ENCODE measurements at regions not wholly inside any gene's neighbourhood (a gene's known extent, or its start where the extent isn't known, plus 50 kb on each side); places are given as distances from the start of the nearest gene placed in this dataset.

DNA sequence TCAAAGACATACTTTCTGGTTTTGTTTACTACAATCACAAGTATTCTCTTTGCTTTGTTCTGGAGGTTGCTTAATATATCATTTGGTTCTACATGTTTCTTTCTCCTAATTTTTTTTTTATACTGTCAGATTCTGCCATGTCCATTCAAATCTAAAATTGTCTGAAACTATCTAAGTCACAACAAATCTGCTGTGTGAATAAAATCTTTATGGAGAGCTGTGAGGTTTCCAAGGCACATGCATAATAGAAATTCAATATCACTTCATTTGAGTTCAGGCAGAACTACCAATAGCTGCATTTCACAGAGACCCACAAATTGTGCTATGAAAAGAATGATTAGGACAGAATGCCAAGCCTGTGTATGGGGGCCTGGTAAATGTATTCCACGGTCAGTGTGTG lies 346.9 kb upstream of the ARRDC3 start:
- H3K9me2 ChIP-seq (ENCODE audit: insufficient read depth, low read length): no peaks in the 10 kb centered on the region
- H3K9me3 ChIP-seq (ENCODE audit: low read length): no peaks in the 10 kb centered on the region
- no peak overlapping the region for H3K27ac ChIP-seq (ENCODE audit: low read length)
- no peak overlapping the region for H3K9ac ChIP-seq (ENCODE audit: low read length)
- H3K27me3 ChIP-seq (ENCODE audit: insufficient read depth, low read depth, low read length): no peaks in the 10 kb centered on the region
- H2AFZ ChIP-seq (ENCODE audit: low read depth, low read length): no peak overlapping the region
- H3F3A ChIP-seq (ENCODE audit: insufficient read depth, low read length, poor library complexity, severe bottlenecking): no peaks in the 10 kb centered on the region
- H3K4me2 ChIP-seq (ENCODE audit: low read length): no peak overlapping the region
- H4K20me1 ChIP-seq (ENCODE audit: insufficient read depth): no peaks in the 10 kb centered on the region
- TF ChIP-seq SMC3 (conservative IDR thresholded peaks at IDR 0.05; ENCODE audit: poor library complexity) (no peak), EZH2 (IDR thresholded peaks at IDR 0.05; ENCODE audit: borderline replicate concordance, insufficient read depth, low read length, poor library complexity, severe bottlenecking) (no peak), RAD21 (conservative IDR thresholded peaks at IDR 0.05) (no peak), TAF1 (IDR thresholded peaks at IDR 0.05; ENCODE audit: low read depth) (no peak), POLR2AphosphoS5 (IDR thresholded peaks at IDR 0.05) (no peak), EP300 (conservative IDR thresholded peaks at IDR 0.05; ENCODE audit: poor library complexity, severe bottlenecking) (no peak), MXI1 (conservative IDR thresholded peaks at IDR 0.05; ENCODE audit: poor library complexity, severe bottlenecking) (no peak)
- TF ChIP-seq, protein P1, sequence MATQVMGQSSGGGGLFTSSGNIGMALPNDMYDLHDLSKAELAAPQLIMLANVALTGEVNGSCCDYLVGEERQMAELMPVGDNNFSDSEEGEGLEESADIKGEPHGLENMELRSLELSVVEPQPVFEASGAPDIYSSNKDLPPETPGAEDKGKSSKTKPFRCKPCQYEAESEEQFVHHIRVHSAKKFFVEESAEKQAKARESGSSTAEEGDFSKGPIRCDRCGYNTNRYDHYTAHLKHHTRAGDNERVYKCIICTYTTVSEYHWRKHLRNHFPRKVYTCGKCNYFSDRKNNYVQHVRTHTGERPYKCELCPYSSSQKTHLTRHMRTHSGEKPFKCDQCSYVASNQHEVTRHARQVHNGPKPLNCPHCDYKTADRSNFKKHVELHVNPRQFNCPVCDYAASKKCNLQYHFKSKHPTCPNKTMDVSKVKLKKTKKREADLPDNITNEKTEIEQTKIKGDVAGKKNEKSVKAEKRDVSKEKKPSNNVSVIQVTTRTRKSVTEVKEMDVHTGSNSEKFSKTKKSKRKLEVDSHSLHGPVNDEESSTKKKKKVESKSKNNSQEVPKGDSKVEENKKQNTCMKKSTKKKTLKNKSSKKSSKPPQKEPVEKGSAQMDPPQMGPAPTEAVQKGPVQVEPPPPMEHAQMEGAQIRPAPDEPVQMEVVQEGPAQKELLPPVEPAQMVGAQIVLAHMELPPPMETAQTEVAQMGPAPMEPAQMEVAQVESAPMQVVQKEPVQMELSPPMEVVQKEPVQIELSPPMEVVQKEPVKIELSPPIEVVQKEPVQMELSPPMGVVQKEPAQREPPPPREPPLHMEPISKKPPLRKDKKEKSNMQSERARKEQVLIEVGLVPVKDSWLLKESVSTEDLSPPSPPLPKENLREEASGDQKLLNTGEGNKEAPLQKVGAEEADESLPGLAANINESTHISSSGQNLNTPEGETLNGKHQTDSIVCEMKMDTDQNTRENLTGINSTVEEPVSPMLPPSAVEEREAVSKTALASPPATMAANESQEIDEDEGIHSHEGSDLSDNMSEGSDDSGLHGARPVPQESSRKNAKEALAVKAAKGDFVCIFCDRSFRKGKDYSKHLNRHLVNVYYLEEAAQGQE (IDR thresholded peaks at IDR 0.05; ENCODE audit: borderline replicate concordance): no peak
- TF ChIP-seq, protein P2, sequence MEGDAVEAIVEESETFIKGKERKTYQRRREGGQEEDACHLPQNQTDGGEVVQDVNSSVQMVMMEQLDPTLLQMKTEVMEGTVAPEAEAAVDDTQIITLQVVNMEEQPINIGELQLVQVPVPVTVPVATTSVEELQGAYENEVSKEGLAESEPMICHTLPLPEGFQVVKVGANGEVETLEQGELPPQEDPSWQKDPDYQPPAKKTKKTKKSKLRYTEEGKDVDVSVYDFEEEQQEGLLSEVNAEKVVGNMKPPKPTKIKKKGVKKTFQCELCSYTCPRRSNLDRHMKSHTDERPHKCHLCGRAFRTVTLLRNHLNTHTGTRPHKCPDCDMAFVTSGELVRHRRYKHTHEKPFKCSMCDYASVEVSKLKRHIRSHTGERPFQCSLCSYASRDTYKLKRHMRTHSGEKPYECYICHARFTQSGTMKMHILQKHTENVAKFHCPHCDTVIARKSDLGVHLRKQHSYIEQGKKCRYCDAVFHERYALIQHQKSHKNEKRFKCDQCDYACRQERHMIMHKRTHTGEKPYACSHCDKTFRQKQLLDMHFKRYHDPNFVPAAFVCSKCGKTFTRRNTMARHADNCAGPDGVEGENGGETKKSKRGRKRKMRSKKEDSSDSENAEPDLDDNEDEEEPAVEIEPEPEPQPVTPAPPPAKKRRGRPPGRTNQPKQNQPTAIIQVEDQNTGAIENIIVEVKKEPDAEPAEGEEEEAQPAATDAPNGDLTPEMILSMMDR (IDR thresholded peaks at IDR 0.05; ENCODE audit: poor library complexity, severe bottlenecking): no peak
- H3K79me2 ChIP-seq (replicated peaks; ENCODE audit: insufficient read depth, low read length): no peaks in the 10 kb centered on the region
- H3K36me3 ChIP-seq (ENCODE audit: insufficient read depth, low read length): no peaks in the 10 kb centered on the region
- no peak overlapping the region for H3K4me3 ChIP-seq (ENCODE audit: low read length)

DNA sequence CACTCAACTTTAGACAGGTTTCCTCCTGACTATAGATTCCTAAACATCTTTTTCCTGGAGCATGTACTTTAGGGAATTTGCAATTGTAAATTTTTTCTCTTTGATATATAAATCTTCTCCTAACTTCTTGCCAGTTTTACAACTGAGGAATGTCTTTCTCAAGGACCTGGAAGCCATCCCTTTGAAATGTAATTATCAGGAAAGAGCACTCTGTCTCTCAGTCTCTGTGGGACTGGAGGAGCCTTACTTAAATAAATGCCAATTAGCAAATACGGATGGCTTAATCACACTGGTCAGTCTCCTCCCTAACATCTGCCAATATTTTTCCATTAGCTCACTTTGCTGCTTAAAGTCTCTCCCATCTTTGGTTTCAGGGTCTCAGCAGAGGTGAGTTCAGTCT lies 344.3 kb upstream of the ARRDC3 start:
- Histone ChIP-seq H3K9ac (ENCODE audit: low read length) (no peak overlapping the region), H4K20me1 (ENCODE audit: insufficient read depth) (no peaks in the 10 kb centered on the region), H3K4me3 (ENCODE audit: low read length) (no peak overlapping the region), H3K27ac (ENCODE audit: low read length) (no peak overlapping the region), H2AFZ (ENCODE audit: low read depth, low read length) (no peak overlapping the region), H3K9me3 (ENCODE audit: low read length) (no peaks in the 10 kb centered on the region), H3F3A (ENCODE audit: insufficient read depth, low read length, poor library complexity, severe bottlenecking) (no peaks in the 10 kb centered on the region), H3K4me2 (ENCODE audit: low read length) (no peak overlapping the region), H3K9me2 (ENCODE audit: insufficient read depth, low read length) (no peaks in the 10 kb centered on the region), H3K27me3 (ENCODE audit: insufficient read depth, low read depth, low read length) (no peaks in the 10 kb centered on the region), H3K79me2 (replicated peaks; ENCODE audit: insufficient read depth, low read length) (no peaks in the 10 kb centered on the region), H3K36me3 (ENCODE audit: insufficient read depth, low read length) (no peaks in the 10 kb centered on the region)
- TF ChIP-seq SMC3 (conservative IDR thresholded peaks at IDR 0.05; ENCODE audit: poor library complexity) (no peak), TAF1 (IDR thresholded peaks at IDR 0.05; ENCODE audit: low read depth) (no peak), RAD21 (conservative IDR thresholded peaks at IDR 0.05) (no peak), MXI1 (conservative IDR thresholded peaks at IDR 0.05; ENCODE audit: poor library complexity, severe bottlenecking) (no peak), EZH2 (IDR thresholded peaks at IDR 0.05; ENCODE audit: borderline replicate concordance, insufficient read depth, low read length, poor library complexity, severe bottlenecking) (no peak), POLR2AphosphoS5 (IDR thresholded peaks at IDR 0.05) (no peak), EP300 (conservative IDR thresholded peaks at IDR 0.05; ENCODE audit: poor library complexity, severe bottlenecking) (no peak)
- TF ChIP-seq, protein P2 (IDR thresholded peaks at IDR 0.05; ENCODE audit: poor library complexity, severe bottlenecking): no peak
- TF ChIP-seq, protein P1 (IDR thresholded peaks at IDR 0.05; ENCODE audit: borderline replicate concordance): no peak
